Astrocyte (in vitro differentiated cells and primary cell): ENCODE measurements at regions not wholly inside any gene's neighbourhood (a gene's known extent, or its start where the extent isn't known, plus 50 kb on each side); places are given as distances from the start of the nearest gene placed in this dataset.
A peak's percentile ranks its signal among the peaks of the same experiment; 100 is the strongest.
"Not testable (repeated sequence)": the region's sequence is repeated elsewhere in the genome, so short reads cannot be mapped to it uniquely, and the experiment has no call there.

Experiments
- DNase-seq: peaks from one replicate; pipeline ENCODE4 v3.0.0-alpha.2; 2010; ENCODE audit warnings: low read depth
- FAIRE-seq: peaks from 2 replicates; lab custom pipeline; 2011; peaks lifted over from hg19 to GRCh38; lab: Jason Lieb, UNC
- H2AFZ ChIP-seq: 2 replicates; pipeline ENCODE4 v1.6.0; 2012; ENCODE audit warnings: low read depth, low read length, inconsistent platforms
- H3K27ac ChIP-seq: 2 replicates; pipeline ENCODE4 v1.5.1; 2011; ENCODE audit warnings: low read depth, low read length, inconsistent platforms
- H3K27me3 ChIP-seq: 2 replicates; pipeline ENCODE4 v1.6.0; 2011; ENCODE audit warnings: low read length, inconsistent platforms; ENCODE audit not compliant: insufficient read depth
- H3K36me3 ChIP-seq: 2 replicates; pipeline ENCODE4 v1.5.1; 2011; ENCODE audit warnings: low read length, inconsistent platforms; ENCODE audit not compliant: insufficient read depth
- H3K4me1 ChIP-seq: 2 replicates; pipeline ENCODE4 v1.5.1; 2011; ENCODE audit warnings: low read length, inconsistent platforms; ENCODE audit not compliant: insufficient read depth
- H3K4me2 ChIP-seq: 2 replicates; pipeline ENCODE4 v1.6.0; 2012; ENCODE audit warnings: low read length, inconsistent platforms
- H3K4me3 ChIP-seq: 2 replicates; pipeline ENCODE4 v1.5.1; 2011; ENCODE audit warnings: low read depth, mild to moderate bottlenecking, low read length, inconsistent platforms; ENCODE audit not compliant: insufficient read depth
- H3K79me2 ChIP-seq: 2 replicates; pipeline ENCODE4 v1.6.0; 2012; ENCODE audit warnings: mild to moderate bottlenecking, low read length, inconsistent platforms; ENCODE audit not compliant: insufficient read depth
- H3K9ac ChIP-seq: 2 replicates; pipeline ENCODE4 v1.6.0; 2012; ENCODE audit warnings: mild to moderate bottlenecking, low read length, inconsistent platforms
- H3K9me3 ChIP-seq: 2 replicates; pipeline ENCODE4 v1.5.1; 2012; ENCODE audit warnings: low read depth, mild to moderate bottlenecking, low read length, inconsistent platforms; ENCODE audit not compliant: insufficient read depth
- H4K20me1 ChIP-seq: 2 replicates; pipeline ENCODE4 v1.6.0; 2012; ENCODE audit warnings: low read length, inconsistent platforms; ENCODE audit not compliant: insufficient read depth
- H3K27ac Mint-ChIP-seq: one replicate; pipeline ENCODE4 v1.8.0; 2021; ENCODE audit warnings: mild to moderate bottlenecking, mixed read lengths; ENCODE audit not compliant: unreplicated experiment
- H3K27me3 Mint-ChIP-seq: one replicate; pipeline ENCODE4 v1.8.0; 2021; ENCODE audit warnings: low read depth, mixed read lengths; ENCODE audit not compliant: unreplicated experiment
- H3K36me3 Mint-ChIP-seq: one replicate; pipeline ENCODE4 v1.8.0; 2021; ENCODE audit warnings: low read depth, mixed read lengths; ENCODE audit not compliant: unreplicated experiment
- H3K4me1 Mint-ChIP-seq: one replicate; pipeline ENCODE4 v1.8.0; 2021; ENCODE audit warnings: low read depth, mixed read lengths; ENCODE audit not compliant: unreplicated experiment
- H3K4me3 Mint-ChIP-seq: one replicate; pipeline ENCODE4 v1.8.0; 2021; ENCODE audit warnings: mild to moderate bottlenecking, moderate library complexity, mixed read lengths; ENCODE audit not compliant: unreplicated experiment
- H3K9me3 Mint-ChIP-seq: one replicate; pipeline ENCODE4 v1.8.0; 2021; ENCODE audit warnings: mild to moderate bottlenecking, mixed read lengths; ENCODE audit not compliant: unreplicated experiment
- CTCF ChIP-seq: IDR thresholded peaks from 2 replicates; pipeline ENCODE4 v1.5.1; 2011; ENCODE audit warnings: low read depth, mild to moderate bottlenecking, inconsistent platforms, low read length, moderate library complexity; ENCODE audit not compliant: insufficient read depth
- EZH2 ChIP-seq: IDR thresholded peaks from 2 replicates; pipeline ENCODE4 v1.6.1; 2012; ENCODE audit warnings: mild to moderate bottlenecking, low read length, inconsistent platforms; ENCODE audit not compliant: insufficient read depth

DNA sequence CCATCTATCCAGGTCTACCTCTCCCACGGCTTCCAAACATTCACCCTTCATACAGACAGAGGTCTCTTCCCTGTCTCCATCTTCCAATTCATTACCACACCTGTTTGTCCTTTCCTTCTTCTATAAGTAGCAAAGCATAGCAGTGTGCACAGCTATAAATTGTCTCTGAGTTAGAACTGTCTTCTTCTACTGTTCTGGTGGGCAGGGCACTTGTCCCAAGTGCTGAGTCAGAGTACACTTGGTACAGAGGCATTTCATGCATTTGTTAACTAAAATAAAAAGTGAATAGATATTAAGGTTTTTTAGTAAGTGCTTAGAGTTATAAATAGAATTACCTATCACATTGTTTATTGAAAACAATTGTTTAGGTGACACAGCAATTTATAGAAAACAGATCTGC lies 150.1 kb upstream of the CCDC54 start:
- Mint-ChIP-seq H3K9me3 (peaks cover 7% of the 10 kb centered on the region), H3K4me1 (peaks cover 2% of the 10 kb centered on the region), H3K4me3 (no peak overlapping the region), H3K27me3 (no peaks in the 10 kb centered on the region), H3K27ac (no peak overlapping the region), H3K36me3 (no peaks in the 10 kb centered on the region)
- TF ChIP-seq EZH2, result no peak
- no peak for TF ChIP-seq CTCF
- no peaks in the 10 kb centered on the region for H3K27me3 ChIP-seq
- peaks cover 8% of the 10 kb centered on the region for H3K4me1 ChIP-seq
- no peaks in the 10 kb centered on the region for H3K36me3 ChIP-seq
- H3K79me2 ChIP-seq, result no peaks in the 10 kb centered on the region
- FAIRE-seq, result no peak
- DNase-seq, result peak; percentile 21
- H3K9ac ChIP-seq, result no peak overlapping the region
- H3K4me2 ChIP-seq, result no peak overlapping the region
- no peak overlapping the region for H3K4me3 ChIP-seq
- no peak overlapping the region for H3K27ac ChIP-seq
- no peaks in the 10 kb centered on the region for H3K9me3 ChIP-seq
- H2AFZ ChIP-seq, result no peak overlapping the region
- no peaks in the 10 kb centered on the region for H4K20me1 ChIP-seq

GRCh38 chr3:107233877-107234276 lies 143.4 kb upstream of the CCDC54 start:
- H3K9me3 Mint-ChIP-seq, H3K27ac Mint-ChIP-seq, H3K36me3 ChIP-seq, H2AFZ ChIP-seq, H3K4me3 ChIP-seq, H3K27ac ChIP-seq, H3K27me3 ChIP-seq, H3K79me2 ChIP-seq, FAIRE-seq, H3K9ac ChIP-seq, H3K9me3 ChIP-seq, H3K36me3 Mint-ChIP-seq, H3K4me1 ChIP-seq, H3K4me1 Mint-ChIP-seq, H4K20me1 ChIP-seq, H3K4me3 Mint-ChIP-seq, H3K4me2 ChIP-seq, DNase-seq, H3K27me3 Mint-ChIP-seq: not testable (repeated sequence)

- TF ChIP-seq CTCF (no peak), EZH2 (no peak)
- H3K27me3 Mint-ChIP-seq, result no peaks in the 10 kb centered on the region
- Histone ChIP-seq H3K79me2 (no peaks in the 10 kb centered on the region), H2AFZ (peak overlapping the region; percentile 88), H3K27me3 (no peaks in the 10 kb centered on the region), H3K4me3 (peak overlapping the region; percentile 65), H3K9me3 (no peaks in the 10 kb centered on the region), H3K4me1 (no peaks in the 10 kb centered on the region), H3K36me3 (no peaks in the 10 kb centered on the region), H3K4me2 (peak overlapping the region; percentile 84), H3K27ac (peak overlapping the region; percentile 3), H4K20me1 (no peaks in the 10 kb centered on the region), H3K9ac (peak overlapping the region; percentile 81)
- H3K4me3 Mint-ChIP-seq, result no peak overlapping the region
- peaks cover 6% of the 10 kb centered on the region for H3K4me1 Mint-ChIP-seq
- H3K9me3 Mint-ChIP-seq, result no peaks in the 10 kb centered on the region
- FAIRE-seq, result no peak
- no peak overlapping the region for H3K27ac Mint-ChIP-seq
- no peak for DNase-seq
- no peaks in the 10 kb centered on the region for H3K36me3 Mint-ChIP-seq
Observed at GRCh38 chr3:107235193-107235927, 141.9 kb upstream of the CCDC54 start.
